ENCODE measurements at regions not wholly inside any gene's neighbourhood (a gene's known extent, or its start where the extent isn't known, plus 50 kb on each side); places are given as distances from the start of the nearest gene placed in this dataset.

DNA sequence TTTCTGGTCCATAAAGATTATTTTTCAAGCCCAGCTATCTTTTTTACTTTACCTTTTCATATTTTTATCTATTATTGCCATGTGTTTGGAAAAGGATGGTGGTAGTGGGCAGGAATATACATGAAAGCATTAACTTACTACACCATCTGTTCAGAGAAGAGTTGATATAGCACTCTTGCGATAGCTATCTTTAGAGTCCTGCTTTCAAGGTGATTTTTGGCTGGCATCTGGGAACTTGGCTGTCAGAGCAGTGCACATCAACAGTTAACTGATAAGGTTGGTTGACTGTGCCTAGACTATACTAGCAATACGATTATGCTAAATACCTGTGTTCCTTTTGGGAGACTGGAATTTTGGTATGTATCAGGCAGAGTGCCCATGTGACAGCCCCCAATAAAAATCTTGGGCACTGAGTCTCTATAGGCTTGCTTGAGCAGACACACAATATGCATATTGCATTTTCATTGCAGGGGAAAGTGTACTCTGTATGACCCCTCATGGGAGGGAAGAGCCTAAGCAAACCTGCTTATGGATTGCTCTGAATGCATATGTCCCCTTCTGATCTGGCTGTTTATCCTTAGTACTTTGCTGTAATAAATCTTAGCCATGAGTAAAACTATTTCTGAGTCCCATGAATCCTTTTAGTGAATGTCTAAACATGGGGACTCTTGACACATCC lies 227.6 kb upstream of the C9orf72 start:
- no peak for TF ChIP-seq POLR2A (IDR thresholded peaks at IDR 0.05)
- TF ChIP-seq, protein P1, sequence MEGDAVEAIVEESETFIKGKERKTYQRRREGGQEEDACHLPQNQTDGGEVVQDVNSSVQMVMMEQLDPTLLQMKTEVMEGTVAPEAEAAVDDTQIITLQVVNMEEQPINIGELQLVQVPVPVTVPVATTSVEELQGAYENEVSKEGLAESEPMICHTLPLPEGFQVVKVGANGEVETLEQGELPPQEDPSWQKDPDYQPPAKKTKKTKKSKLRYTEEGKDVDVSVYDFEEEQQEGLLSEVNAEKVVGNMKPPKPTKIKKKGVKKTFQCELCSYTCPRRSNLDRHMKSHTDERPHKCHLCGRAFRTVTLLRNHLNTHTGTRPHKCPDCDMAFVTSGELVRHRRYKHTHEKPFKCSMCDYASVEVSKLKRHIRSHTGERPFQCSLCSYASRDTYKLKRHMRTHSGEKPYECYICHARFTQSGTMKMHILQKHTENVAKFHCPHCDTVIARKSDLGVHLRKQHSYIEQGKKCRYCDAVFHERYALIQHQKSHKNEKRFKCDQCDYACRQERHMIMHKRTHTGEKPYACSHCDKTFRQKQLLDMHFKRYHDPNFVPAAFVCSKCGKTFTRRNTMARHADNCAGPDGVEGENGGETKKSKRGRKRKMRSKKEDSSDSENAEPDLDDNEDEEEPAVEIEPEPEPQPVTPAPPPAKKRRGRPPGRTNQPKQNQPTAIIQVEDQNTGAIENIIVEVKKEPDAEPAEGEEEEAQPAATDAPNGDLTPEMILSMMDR (IDR thresholded peaks at IDR 0.05), result no peak

All from prostate gland (tissue), 2 donors.